Fibroblast of skin of left biceps (primary cell): ENCODE measurements at regions not wholly inside any gene's neighbourhood (a gene's known extent, or its start where the extent isn't known, plus 50 kb on each side); places are given as distances from the start of the nearest gene placed in this dataset.
A peak's percentile ranks its signal among the peaks of the same experiment; 100 is the strongest.

ENCODE experiments used
- DNase-seq, 2 experiments: peaks; one replicate each; pipeline ENCODE4 v3.0.0-alpha.2; 2013; ENCODE audit warnings: low read depth in 2 of 2

- no peak for DNase-seq
Observed at GRCh38 chr13:106433066-106433465, 102.4 kb downstream of the EFNB2 start.

- no peak for DNase-seq
Observed at GRCh38 chr13:106432636-106433035, 102.8 kb downstream of the EFNB2 start.

- DNase-seq = no peak
Observed at GRCh38 chr13:106426909-106427308, 108.6 kb downstream of the EFNB2 start.

- no peak for DNase-seq
Observed at GRCh38 chr13:106425661-106426060, 109.8 kb downstream of the EFNB2 start.

- DNase-seq = no peak
Observed at GRCh38 chr13:106424805-106425204, 110.7 kb downstream of the EFNB2 start.

- DNase-seq = no peak
Observed at GRCh38 chr13:106423530-106423929, 111.9 kb downstream of the EFNB2 start.

- peak; percentile 93 for DNase-seq
Observed at GRCh38 chr13:106418556-106418955, 116.9 kb downstream of the EFNB2 start.

GRCh38 chr13:106417467-106418110 is 117.9 kb downstream of the EFNB2 start:
- no peak for DNase-seq

GRCh38 chr13:106416645-106417044 is 118.8 kb downstream of the EFNB2 start:
- no peak for DNase-seq

GRCh38 chr13:106415971-106416370 is 119.5 kb downstream of the EFNB2 start:
- DNase-seq = no peak

GRCh38 chr13:106415442-106415841 is 120.0 kb downstream of the EFNB2 start:
- no peak for DNase-seq

GRCh38 chr13:106407338-106407737 is 128.1 kb downstream of the EFNB2 start:
- DNase-seq = no peak

- DNase-seq = no peak
Observed at GRCh38 chr13:106405731-106406130, 129.7 kb downstream of the EFNB2 start.

GRCh38 chr13:106403280-106403679 is 132.2 kb downstream of the EFNB2 start:
- DNase-seq = no peak

GRCh38 chr13:106402866-106403265 is 132.6 kb downstream of the EFNB2 start:
- no peak for DNase-seq

- no peak for DNase-seq
Observed at GRCh38 chr13:106401081-106401480, 134.4 kb downstream of the EFNB2 start.

- DNase-seq = no peak
Observed at GRCh38 chr13:106400289-106400688, 135.2 kb downstream of the EFNB2 start.

GRCh38 chr13:106398289-106398688 is 137.2 kb downstream of the EFNB2 start:
- no peak for DNase-seq

GRCh38 chr13:106393776-106394175 is 141.7 kb downstream of the EFNB2 start:
- DNase-seq = no peak

GRCh38 chr13:106391681-106392080 is 143.8 kb downstream of the EFNB2 start:
- no peak for DNase-seq

GRCh38 chr13:106391271-106391670 is 144.2 kb downstream of the EFNB2 start:
- no peak for DNase-seq

GRCh38 chr13:106390367-106390766 is 145.1 kb downstream of the EFNB2 start:
- no peak for DNase-seq

- DNase-seq = no peak
Observed at GRCh38 chr13:106385654-106386053, 149.8 kb downstream of the EFNB2 start.

- no peak for DNase-seq
Observed at GRCh38 chr13:106384516-106384915, 150.9 kb downstream of the EFNB2 start.
